PC-9 (cell line): ENCODE measurements at regions not wholly inside any gene's neighbourhood (a gene's known extent, or its start where the extent isn't known, plus 50 kb on each side); places are given as distances from the start of the nearest gene placed in this dataset.

Source experiments
- EZH2 ChIP-seq: fragments of 200-600 bp; sonication (generic); IDR thresholded peaks from 2 replicates; pipeline ENCODE4 v1.8.0; 2017; ENCODE audit warnings: antibody characterized with exemption, low read depth
- TF ChIP-seq, protein P1 (sequence below): fragments of 200-600 bp; sonication (generic); conservative IDR thresholded peaks from 2 replicates; pipeline ENCODE4 v1.6.1; 2017; ENCODE audit warnings: mixed run types, antibody characterized with exemption, mild to moderate bottlenecking, moderate library complexity

- TF ChIP-seq, protein P1, sequence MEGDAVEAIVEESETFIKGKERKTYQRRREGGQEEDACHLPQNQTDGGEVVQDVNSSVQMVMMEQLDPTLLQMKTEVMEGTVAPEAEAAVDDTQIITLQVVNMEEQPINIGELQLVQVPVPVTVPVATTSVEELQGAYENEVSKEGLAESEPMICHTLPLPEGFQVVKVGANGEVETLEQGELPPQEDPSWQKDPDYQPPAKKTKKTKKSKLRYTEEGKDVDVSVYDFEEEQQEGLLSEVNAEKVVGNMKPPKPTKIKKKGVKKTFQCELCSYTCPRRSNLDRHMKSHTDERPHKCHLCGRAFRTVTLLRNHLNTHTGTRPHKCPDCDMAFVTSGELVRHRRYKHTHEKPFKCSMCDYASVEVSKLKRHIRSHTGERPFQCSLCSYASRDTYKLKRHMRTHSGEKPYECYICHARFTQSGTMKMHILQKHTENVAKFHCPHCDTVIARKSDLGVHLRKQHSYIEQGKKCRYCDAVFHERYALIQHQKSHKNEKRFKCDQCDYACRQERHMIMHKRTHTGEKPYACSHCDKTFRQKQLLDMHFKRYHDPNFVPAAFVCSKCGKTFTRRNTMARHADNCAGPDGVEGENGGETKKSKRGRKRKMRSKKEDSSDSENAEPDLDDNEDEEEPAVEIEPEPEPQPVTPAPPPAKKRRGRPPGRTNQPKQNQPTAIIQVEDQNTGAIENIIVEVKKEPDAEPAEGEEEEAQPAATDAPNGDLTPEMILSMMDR, result no peak
- TF ChIP-seq EZH2, result no peak
These were observed 1274.4 kb upstream of the EPHA6 start for GRCh38 chr3:95539950-95540483.
